OCI-LY7 (cell line): ENCODE measurements at regions not wholly inside any gene's neighbourhood (a gene's known extent, or its start where the extent isn't known, plus 50 kb on each side); places are given as distances from the start of the nearest gene placed in this dataset.

ENCODE experiments used
- CTCF ChIP-seq: fragments of 200-600 bp; sonication (generic); conservative IDR thresholded peaks from 2 replicates; pipeline ENCODE4 v1.5.1; 2014; ENCODE audit warnings: mild to moderate bottlenecking, antibody characterized with exemption, low read length, moderate library complexity, mixed read lengths
- EZH2phosphoT487 ChIP-seq: fragments of 200-600 bp; sonication (generic); IDR thresholded peaks from 2 replicates; pipeline ENCODE4 v1.6.1; 2018; ENCODE audit warnings: low read depth, borderline replicate concordance, mild to moderate bottlenecking, mixed run types, antibody characterized with exemption, low read length, moderate library complexity, mixed read lengths

GRCh38 chr4:130603043-130603442 is 1507.1 kb downstream of the C4orf33 start:
- TF ChIP-seq CTCF (no peak), EZH2phosphoT487 (no peak)
